ENCODE measurements at regions not wholly inside any gene's neighbourhood (a gene's known extent, or its start where the extent isn't known, plus 50 kb on each side); places are given as distances from the start of the nearest gene placed in this dataset.

DNA sequence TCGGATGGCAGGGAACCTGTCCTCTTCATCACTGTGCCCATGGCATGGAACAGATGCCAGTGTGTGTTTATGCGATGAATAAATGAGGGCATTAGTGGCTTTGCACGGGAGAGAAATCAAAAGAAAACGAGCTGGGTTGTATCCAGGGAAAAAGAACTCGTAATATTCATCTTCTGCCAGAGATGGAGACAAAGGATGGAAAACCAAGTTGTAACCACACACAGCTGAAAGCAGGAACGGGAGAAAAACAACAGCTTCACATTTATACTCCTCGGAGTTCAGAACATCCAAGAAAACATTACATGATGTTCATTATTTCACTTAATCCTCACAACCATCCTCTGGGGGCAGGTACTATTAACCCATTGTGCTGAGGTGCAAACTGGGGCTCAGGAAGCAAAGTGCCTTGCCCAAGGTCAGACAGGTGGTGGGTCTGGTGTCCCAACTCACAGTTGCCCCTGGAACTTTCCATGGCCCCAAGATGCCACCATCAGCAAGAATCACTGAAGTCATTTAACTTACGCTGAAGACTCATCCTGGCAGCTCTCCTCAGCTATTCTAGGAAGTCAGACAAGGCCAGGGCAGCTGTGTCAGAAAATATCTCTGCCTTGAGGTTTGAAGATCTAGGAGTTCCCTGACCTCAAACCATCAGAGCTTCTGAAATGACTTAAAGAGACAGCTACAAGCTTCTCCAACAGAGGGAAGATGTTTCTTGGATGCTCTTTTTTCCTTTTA lies 250.4 kb downstream of the NSG2 start:
- CTCF ChIA-PET (ENCODE audit: unreplicated experiment), result no interaction called here
- H3K4me3 ChIP-seq (ENCODE audit: low read depth, low read length, poor library complexity, severe bottlenecking), result no peak overlapping the region
- no peak overlapping the region for H2AFZ ChIP-seq (ENCODE audit: low read length)
- no peaks in the 10 kb centered on the region for H3K9me2 ChIP-seq (ENCODE audit: insufficient read depth, low read length)
- TF ChIP-seq, protein P1, sequence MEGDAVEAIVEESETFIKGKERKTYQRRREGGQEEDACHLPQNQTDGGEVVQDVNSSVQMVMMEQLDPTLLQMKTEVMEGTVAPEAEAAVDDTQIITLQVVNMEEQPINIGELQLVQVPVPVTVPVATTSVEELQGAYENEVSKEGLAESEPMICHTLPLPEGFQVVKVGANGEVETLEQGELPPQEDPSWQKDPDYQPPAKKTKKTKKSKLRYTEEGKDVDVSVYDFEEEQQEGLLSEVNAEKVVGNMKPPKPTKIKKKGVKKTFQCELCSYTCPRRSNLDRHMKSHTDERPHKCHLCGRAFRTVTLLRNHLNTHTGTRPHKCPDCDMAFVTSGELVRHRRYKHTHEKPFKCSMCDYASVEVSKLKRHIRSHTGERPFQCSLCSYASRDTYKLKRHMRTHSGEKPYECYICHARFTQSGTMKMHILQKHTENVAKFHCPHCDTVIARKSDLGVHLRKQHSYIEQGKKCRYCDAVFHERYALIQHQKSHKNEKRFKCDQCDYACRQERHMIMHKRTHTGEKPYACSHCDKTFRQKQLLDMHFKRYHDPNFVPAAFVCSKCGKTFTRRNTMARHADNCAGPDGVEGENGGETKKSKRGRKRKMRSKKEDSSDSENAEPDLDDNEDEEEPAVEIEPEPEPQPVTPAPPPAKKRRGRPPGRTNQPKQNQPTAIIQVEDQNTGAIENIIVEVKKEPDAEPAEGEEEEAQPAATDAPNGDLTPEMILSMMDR (conservative IDR thresholded peaks at IDR 0.05; ENCODE audit: low read length), result no peak
- no peak for TF ChIP-seq EZH2phosphoT487 (IDR thresholded peaks at IDR 0.05; ENCODE audit: borderline replicate concordance, low read depth, low read length)
- no peaks in the 10 kb centered on the region for H3K9me3 ChIP-seq (ENCODE audit: low read length)
- no peak for DNase-seq (ENCODE audit: low spot score)
- H4K20me1 ChIP-seq (ENCODE audit: insufficient read depth, low read length), result no peaks in the 10 kb centered on the region
- H3K4me1 ChIP-seq (ENCODE audit: insufficient read depth, low read length, poor library complexity, severe bottlenecking), result no peaks in the 10 kb centered on the region
- no TSS peak for BruUV-seq (replicated peaks)
- POLR2A ChIA-PET, result no interaction called here
- intact Hi-C loops (cut with micrococcal nuclease; ENCODE audit: unreplicated experiment), result no loop called here
- no peaks in the 10 kb centered on the region for H3K79me2 ChIP-seq (ENCODE audit: insufficient read depth, low read depth, low read length)
- no peaks in the 10 kb centered on the region for H3K36me3 ChIP-seq (ENCODE audit: insufficient read depth, low read length)
- no peak overlapping the region for H3K27ac ChIP-seq (ENCODE audit: low read depth, low read length, poor library complexity, severe bottlenecking)
- no peak overlapping the region for H3K4me2 ChIP-seq (ENCODE audit: low read length)

DNA sequence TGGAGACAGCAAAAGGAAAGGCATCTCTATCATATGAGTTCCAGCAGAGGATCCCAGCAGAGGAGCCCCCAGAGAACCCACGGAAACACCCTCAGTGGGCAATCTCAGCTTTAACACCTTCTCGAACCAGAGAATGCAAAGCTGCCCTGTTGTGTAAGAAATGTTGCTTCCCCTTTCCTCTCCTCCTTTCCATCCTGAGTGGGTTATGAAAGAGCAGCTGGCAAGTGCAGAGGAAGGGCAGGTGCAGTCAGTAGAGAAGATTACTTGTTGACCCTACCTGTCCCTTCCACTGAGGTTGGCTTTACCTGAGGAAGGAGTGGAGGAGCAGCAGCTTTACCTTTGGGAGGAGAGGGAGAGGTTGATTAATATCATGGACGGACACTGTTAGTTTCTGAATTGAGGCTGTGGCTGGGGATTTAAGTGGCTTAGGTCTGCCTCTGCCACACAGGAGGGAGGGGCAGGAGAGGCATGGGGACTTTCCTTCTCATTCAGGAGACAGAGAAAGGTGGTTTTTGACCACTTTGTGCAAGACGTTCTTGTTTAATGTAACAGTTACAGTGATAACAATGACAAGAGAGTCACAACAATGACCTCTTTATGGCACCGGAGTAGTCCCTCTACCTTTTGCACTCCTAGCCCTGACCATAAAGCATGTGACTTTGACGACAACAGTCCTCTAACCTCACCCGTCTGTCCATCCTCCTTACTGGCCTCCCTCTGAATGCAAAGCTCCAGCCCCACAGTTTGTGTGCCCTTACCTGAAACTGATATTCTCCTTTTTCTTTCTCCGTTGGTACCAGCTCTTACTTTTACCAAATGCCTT lies 254.8 kb downstream of the NSG2 start:
- Histone ChIP-seq H3K36me3 (ENCODE audit: insufficient read depth, low read length) (no peaks in the 10 kb centered on the region), H4K20me1 (ENCODE audit: insufficient read depth, low read length) (no peaks in the 10 kb centered on the region), H3K79me2 (ENCODE audit: insufficient read depth, low read depth, low read length) (no peaks in the 10 kb centered on the region), H3K9me3 (ENCODE audit: low read length) (no peaks in the 10 kb centered on the region), H3K4me1 (ENCODE audit: insufficient read depth, low read length, poor library complexity, severe bottlenecking) (no peaks in the 10 kb centered on the region), H3K9me2 (ENCODE audit: insufficient read depth, low read length) (no peaks in the 10 kb centered on the region), H2AFZ (ENCODE audit: low read length) (no peak overlapping the region), H3K4me2 (ENCODE audit: low read length) (no peak overlapping the region), H3K27ac (ENCODE audit: low read depth, low read length, poor library complexity, severe bottlenecking) (no peak overlapping the region), H3K4me3 (ENCODE audit: low read depth, low read length, poor library complexity, severe bottlenecking) (no peak overlapping the region)
- TF ChIP-seq, protein P1 (conservative IDR thresholded peaks at IDR 0.05; ENCODE audit: low read length), result no peak
- no peak for TF ChIP-seq EZH2phosphoT487 (IDR thresholded peaks at IDR 0.05; ENCODE audit: borderline replicate concordance, low read depth, low read length)
- DNase-seq (ENCODE audit: low spot score), result no peak
- intact Hi-C loops (cut with micrococcal nuclease; ENCODE audit: unreplicated experiment), result no loop called here
- POLR2A ChIA-PET, result interaction anchor here (0.7 kb wide), 1 partner anchor 21 kb away, joined by 3 read pairs; no protein-coding TSS in a partner anchor
- BruUV-seq (replicated peaks), result no TSS peak
- CTCF ChIA-PET (ENCODE audit: unreplicated experiment), result no interaction called here

All from OCI-LY7 (cell line).